Mesothelial cell of epicardium (in vitro differentiated cells): ENCODE measurements at regions not wholly inside any gene's neighbourhood (a gene's known extent, or its start where the extent isn't known, plus 50 kb on each side); places are given as distances from the start of the nearest gene placed in this dataset.

ENCODE experiments used
- DNase-seq, 2 experiments: peaks; one replicate each; pipeline ENCODE4 v3.0.0; 2021; ENCODE audit warnings: low spot score in 2 of 2; ENCODE audit not compliant: unreplicated experiment in 2 of 2
- H3K27ac Mint-ChIP-seq: 2 replicates; pipeline ENCODE4 v1.8.0; 2021; ENCODE audit warnings: mixed read lengths
- H3K27me3 Mint-ChIP-seq: 2 replicates; pipeline ENCODE4 v1.8.0; 2021; ENCODE audit warnings: low read depth, mixed read lengths
- H3K36me3 Mint-ChIP-seq: 2 replicates; pipeline ENCODE4 v1.8.0; 2021; ENCODE audit warnings: mixed read lengths
- H3K4me1 Mint-ChIP-seq: 2 replicates; pipeline ENCODE4 v1.8.0; 2021; ENCODE audit warnings: mixed read lengths
- H3K4me3 Mint-ChIP-seq: 2 replicates; pipeline ENCODE4 v1.8.0; 2021; ENCODE audit warnings: mild to moderate bottlenecking, moderate library complexity, mixed read lengths
- H3K9me3 Mint-ChIP-seq: 2 replicates; pipeline ENCODE4 v1.8.0; 2021; ENCODE audit warnings: mixed read lengths
- TF ChIP-seq, protein P1 (sequence below): fragments of 200-600 bp; sonication (generic); IDR thresholded peaks from one replicate; pipeline ENCODE4 v1.5.0; 2021; ENCODE audit warnings: antibody characterized with exemption; ENCODE audit not compliant: unreplicated experiment

DNA sequence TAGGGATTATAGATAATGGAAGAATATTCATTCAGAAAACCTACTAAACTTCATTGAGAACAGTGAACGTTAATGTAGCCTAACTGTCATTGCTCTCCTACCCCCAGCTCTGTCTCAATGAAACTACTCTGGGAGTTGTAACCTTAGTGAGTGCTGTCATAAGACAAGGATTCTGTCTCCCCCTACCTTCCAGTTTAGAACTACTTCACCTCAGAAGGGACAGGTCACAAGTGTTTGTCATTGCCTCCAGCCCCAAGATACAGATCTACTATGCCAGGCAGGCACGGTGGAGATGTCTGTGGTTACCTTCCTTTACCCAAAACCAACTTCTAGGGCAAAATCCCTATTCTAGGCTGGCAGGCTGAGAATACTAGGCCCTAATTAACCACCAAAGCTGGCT lies 833.1 kb upstream of the SEL1L start:
- Mint-ChIP-seq H3K9me3 (peaks cover 7% of the 10 kb centered on the region), H3K4me3 (no peak overlapping the region), H3K4me1 (no peaks in the 10 kb centered on the region), H3K36me3 (no peaks in the 10 kb centered on the region), H3K27me3 (no peaks in the 10 kb centered on the region), H3K27ac (no peak overlapping the region)
- TF ChIP-seq, protein P1, sequence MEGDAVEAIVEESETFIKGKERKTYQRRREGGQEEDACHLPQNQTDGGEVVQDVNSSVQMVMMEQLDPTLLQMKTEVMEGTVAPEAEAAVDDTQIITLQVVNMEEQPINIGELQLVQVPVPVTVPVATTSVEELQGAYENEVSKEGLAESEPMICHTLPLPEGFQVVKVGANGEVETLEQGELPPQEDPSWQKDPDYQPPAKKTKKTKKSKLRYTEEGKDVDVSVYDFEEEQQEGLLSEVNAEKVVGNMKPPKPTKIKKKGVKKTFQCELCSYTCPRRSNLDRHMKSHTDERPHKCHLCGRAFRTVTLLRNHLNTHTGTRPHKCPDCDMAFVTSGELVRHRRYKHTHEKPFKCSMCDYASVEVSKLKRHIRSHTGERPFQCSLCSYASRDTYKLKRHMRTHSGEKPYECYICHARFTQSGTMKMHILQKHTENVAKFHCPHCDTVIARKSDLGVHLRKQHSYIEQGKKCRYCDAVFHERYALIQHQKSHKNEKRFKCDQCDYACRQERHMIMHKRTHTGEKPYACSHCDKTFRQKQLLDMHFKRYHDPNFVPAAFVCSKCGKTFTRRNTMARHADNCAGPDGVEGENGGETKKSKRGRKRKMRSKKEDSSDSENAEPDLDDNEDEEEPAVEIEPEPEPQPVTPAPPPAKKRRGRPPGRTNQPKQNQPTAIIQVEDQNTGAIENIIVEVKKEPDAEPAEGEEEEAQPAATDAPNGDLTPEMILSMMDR = no peak
- no peak for DNase-seq

DNA sequence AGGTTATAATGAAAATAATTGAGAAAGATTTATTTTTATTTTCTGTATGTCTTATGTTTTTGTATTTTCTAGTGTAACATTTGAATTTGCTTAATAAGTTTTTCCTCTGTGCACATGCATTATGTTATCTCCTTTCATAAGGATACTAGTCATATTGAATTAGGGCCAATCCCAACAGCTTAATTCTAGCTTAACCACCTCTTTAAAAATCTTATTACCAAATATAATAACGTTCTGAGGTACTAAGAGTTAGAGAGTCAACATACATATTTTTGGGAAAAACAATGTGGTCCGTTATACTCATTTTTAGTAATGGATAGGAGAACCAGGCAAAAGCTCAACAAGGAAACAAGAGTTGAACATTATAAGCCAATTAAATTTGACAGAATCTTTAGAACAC lies 845.6 kb upstream of the SEL1L start:
- DNase-seq = no peak
- Mint-ChIP-seq H3K27me3 (no peaks in the 10 kb centered on the region), H3K4me3 (no peak overlapping the region), H3K9me3 (peaks cover 31% of the 10 kb centered on the region), H3K36me3 (no peaks in the 10 kb centered on the region), H3K4me1 (no peaks in the 10 kb centered on the region), H3K27ac (no peak overlapping the region)
- TF ChIP-seq, protein P1 = no peak

DNA sequence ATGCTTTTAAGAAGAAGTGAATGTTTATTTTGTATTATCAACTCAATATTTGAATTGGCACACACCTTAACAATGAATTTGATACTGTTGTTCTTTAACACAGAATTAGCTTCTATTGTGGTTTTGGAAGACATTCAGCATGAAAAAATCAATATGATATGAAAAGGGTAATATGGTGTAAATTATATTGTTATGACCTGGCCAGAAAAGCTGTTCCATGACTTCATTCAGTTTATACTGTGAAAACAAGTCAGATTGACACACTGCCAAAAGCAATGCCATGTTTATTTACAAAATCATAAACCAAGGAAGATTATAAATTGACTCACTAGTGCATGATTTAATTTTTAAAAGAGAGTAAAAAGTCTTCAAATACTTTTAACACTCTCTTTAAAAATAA lies 851.4 kb upstream of the SEL1L start:
- no peaks in the 10 kb centered on the region for H3K27me3 Mint-ChIP-seq
- peaks cover 6% of the 10 kb centered on the region for H3K9me3 Mint-ChIP-seq
- H3K4me1 Mint-ChIP-seq = no peaks in the 10 kb centered on the region
- no peak overlapping the region for H3K4me3 Mint-ChIP-seq
- DNase-seq = no peak
- TF ChIP-seq, protein P1 = no peak
- no peak overlapping the region for H3K27ac Mint-ChIP-seq
- H3K36me3 Mint-ChIP-seq = no peaks in the 10 kb centered on the region

DNA sequence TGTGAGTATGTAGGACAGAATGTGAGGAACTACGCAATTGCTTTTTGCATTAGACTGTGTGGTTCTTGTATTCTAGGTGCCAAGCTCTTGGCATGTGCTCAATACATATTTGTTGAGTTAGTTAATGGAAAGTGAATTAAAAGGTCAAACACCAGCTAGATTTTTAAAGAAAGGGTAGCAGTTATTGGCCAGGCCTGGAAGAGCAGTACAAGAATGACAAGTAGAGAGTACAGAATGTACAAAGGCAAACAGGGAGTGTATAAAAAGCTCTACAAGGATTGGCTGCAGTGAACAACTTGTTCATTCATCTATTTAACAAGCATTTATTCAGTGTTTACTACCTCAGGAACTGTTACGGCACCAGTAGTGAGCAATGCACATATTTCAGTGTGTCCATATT lies 854.0 kb upstream of the SEL1L start:
- H3K27ac Mint-ChIP-seq = no peak overlapping the region
- no peak overlapping the region for H3K4me3 Mint-ChIP-seq
- no peaks in the 10 kb centered on the region for H3K9me3 Mint-ChIP-seq
- no peaks in the 10 kb centered on the region for H3K4me1 Mint-ChIP-seq
- TF ChIP-seq, protein P1 = no peak
- no peak for DNase-seq
- no peaks in the 10 kb centered on the region for H3K27me3 Mint-ChIP-seq
- no peaks in the 10 kb centered on the region for H3K36me3 Mint-ChIP-seq

DNA sequence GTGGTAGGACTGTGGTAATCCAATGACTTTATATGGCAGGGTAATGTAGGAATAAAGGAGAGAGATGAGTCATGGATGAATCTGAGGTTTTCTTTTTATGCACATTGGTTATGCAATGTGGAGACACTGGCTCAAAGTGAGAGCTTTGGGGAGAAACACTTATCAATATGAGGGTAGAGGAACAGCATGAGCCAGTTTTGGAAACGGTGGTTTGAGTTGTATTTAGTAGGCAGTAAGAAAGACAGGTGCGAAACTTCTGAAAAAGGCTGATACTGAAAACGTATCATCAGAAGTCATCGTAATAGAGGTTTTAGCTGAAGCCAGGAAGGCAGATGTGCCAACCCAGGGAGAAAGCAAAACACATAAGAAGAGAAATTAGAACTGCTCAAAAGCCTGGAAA lies 854.8 kb upstream of the SEL1L start:
- no peak overlapping the region for H3K27ac Mint-ChIP-seq
- no peaks in the 10 kb centered on the region for H3K36me3 Mint-ChIP-seq
- TF ChIP-seq, protein P1 = no peak
- no peaks in the 10 kb centered on the region for H3K4me1 Mint-ChIP-seq
- no peak for DNase-seq
- H3K9me3 Mint-ChIP-seq = no peaks in the 10 kb centered on the region
- H3K27me3 Mint-ChIP-seq = no peaks in the 10 kb centered on the region
- no peak overlapping the region for H3K4me3 Mint-ChIP-seq

DNA sequence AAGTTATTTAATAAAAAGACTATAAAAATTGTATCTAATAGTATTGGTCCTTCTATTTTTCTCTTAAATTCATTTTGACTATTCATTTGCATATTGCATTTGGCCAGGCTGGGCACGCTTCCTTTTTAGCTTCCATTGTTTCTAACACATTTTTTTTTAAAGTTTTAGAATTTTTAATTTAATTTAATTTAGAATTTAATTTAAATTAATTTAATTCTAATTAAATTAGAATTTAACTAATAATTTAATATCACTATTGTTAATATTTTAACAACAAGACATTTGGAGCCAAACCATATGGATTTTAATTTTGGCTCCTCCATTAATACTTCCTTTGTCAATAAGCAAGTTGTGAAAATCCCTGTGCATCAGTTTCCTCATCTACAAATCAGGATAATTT lies 856.9 kb upstream of the SEL1L start:
- Mint-ChIP-seq H3K4me1 (no peaks in the 10 kb centered on the region), H3K9me3 (no peaks in the 10 kb centered on the region), H3K4me3 (no peak overlapping the region), H3K27ac (no peak overlapping the region), H3K36me3 (no peaks in the 10 kb centered on the region), H3K27me3 (no peaks in the 10 kb centered on the region)
- TF ChIP-seq, protein P1 = no peak
- no peak for DNase-seq
